GM18907 (cell line): ENCODE measurements at regions not wholly inside any gene's neighbourhood (a gene's known extent, or its start where the extent isn't known, plus 50 kb on each side); places are given as distances from the start of the nearest gene placed in this dataset.

ENCODE experiments used
- ATAC-seq: cut with Tn5 transposase; IDR thresholded peaks from one replicate; pipeline ENCODE4 v1.9.1; 2021; ENCODE audit warnings: mild to moderate bottlenecking, moderate library complexity; ENCODE audit not compliant: unreplicated experiment

- peak; percentile 31 for ATAC-seq
Measured at GRCh38 chr11:86120807-86121206, 51.9 kb upstream of the PICALM start.

- ATAC-seq: no peak
Measured at GRCh38 chr11:86119906-86120305, 51.0 kb upstream of the PICALM start.

GRCh38 chr11:86119077-86119476 lies 50.2 kb upstream of the PICALM start:
- no peak for ATAC-seq
